ENCODE measurements at regions not wholly inside any gene's neighbourhood (a gene's known extent, or its start where the extent isn't known, plus 50 kb on each side); places are given as distances from the start of the nearest gene placed in this dataset.

DNA sequence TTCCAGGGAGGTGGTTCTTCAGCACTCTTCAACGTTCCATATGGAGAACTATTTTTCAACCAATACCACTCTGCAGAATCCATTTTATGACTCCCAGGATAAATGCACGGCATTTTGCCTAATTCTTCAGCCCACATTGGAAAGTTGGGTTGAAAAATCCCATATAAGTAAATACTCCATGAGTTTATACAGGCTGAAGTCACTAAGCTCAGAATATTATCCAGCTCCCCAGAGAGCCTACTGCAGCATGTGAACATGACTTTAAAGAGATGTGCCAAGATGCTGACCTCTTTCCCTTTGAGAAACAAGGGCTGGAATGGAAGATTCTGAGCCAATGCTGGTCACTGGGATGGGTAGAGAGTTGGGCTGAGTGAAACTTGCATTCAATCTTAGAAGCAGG is 111.9 kb upstream of the SLIT3 start:
- Histone ChIP-seq H3K27me3 (replicated peaks; ENCODE audit: control insufficient read depth, insufficient read depth, low read length) (no peaks in the 10 kb centered on the region; the same call in 1 of the 2 replicates), H3K4me3 (replicated peaks; ENCODE audit: low read depth, low read length) (no peak overlapping the region), H3K36me3 (ENCODE audit: control insufficient read depth, insufficient read depth, low read length) (no peaks in the 10 kb centered on the region)
- DNase-seq (ENCODE audit: extremely low read depth, insufficient read length): no peak
- TF ChIP-seq CTCF (IDR thresholded peaks at IDR 0.05; ENCODE audit: insufficient read depth, low read length, poor library complexity, severe bottlenecking): no peak

GRCh38 chr5:169411786-169412430 is 111.0 kb upstream of the SLIT3 start:
- no peak for DNase-seq (ENCODE audit: extremely low read depth, insufficient read length)
- no peaks in the 10 kb centered on the region; the same call in 1 of the 2 replicates for H3K27me3 ChIP-seq (replicated peaks; ENCODE audit: control insufficient read depth, insufficient read depth, low read length)
- H3K36me3 ChIP-seq (ENCODE audit: control insufficient read depth, insufficient read depth, low read length): no peaks in the 10 kb centered on the region
- no peak overlapping the region for H3K4me3 ChIP-seq (replicated peaks; ENCODE audit: low read depth, low read length)
- TF ChIP-seq CTCF (IDR thresholded peaks at IDR 0.05; ENCODE audit: insufficient read depth, low read length, poor library complexity, severe bottlenecking): no peak

- no peak for DNase-seq (ENCODE audit: extremely low read depth, insufficient read length)
- Histone ChIP-seq H3K36me3 (ENCODE audit: control insufficient read depth, insufficient read depth, low read length) (no peaks in the 10 kb centered on the region), H3K27me3 (replicated peaks; ENCODE audit: control insufficient read depth, insufficient read depth, low read length) (no peaks in the 10 kb centered on the region; the same call in 1 of the 2 replicates), H3K4me3 (replicated peaks; ENCODE audit: low read depth, low read length) (no peak overlapping the region)
- no peak for TF ChIP-seq CTCF (IDR thresholded peaks at IDR 0.05; ENCODE audit: insufficient read depth, low read length, poor library complexity, severe bottlenecking)
Observed at GRCh38 chr5:169410996-169411783, 110.3 kb upstream of the SLIT3 start.

DNA sequence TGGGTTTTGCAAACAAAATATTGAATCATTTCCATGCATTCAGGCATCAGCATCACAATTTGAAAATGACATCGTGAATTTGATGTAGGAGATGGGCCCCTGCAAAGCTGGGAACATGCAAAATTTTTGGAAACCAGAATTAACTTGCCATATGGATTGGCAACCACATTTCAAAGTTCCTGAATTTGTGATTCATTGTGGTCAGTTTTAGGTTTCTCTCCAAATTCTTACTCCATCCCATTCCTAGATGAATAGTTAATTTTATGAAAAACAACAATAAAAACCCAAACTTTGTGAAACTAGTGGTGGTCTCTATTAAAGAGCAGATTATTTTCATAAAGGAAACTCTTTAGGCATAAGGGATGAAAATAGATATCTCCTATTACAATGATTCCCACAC is 107.8 kb upstream of the SLIT3 start:
- no peak for TF ChIP-seq CTCF (IDR thresholded peaks at IDR 0.05; ENCODE audit: insufficient read depth, low read length, poor library complexity, severe bottlenecking)
- H3K27me3 ChIP-seq (replicated peaks; ENCODE audit: control insufficient read depth, insufficient read depth, low read length): no peaks in the 10 kb centered on the region; the same call in 1 of the 2 replicates
- DNase-seq (ENCODE audit: extremely low read depth, insufficient read length): no peak
- H3K36me3 ChIP-seq (ENCODE audit: control insufficient read depth, insufficient read depth, low read length): no peaks in the 10 kb centered on the region
- H3K4me3 ChIP-seq (replicated peaks; ENCODE audit: low read depth, low read length): no peak overlapping the region

GRCh38 chr5:169408171-169408570 is 107.2 kb upstream of the SLIT3 start:
- DNase-seq (ENCODE audit: extremely low read depth, insufficient read length): no peak
- Histone ChIP-seq H3K27me3 (replicated peaks; ENCODE audit: control insufficient read depth, insufficient read depth, low read length) (no peaks in the 10 kb centered on the region; the same call in 1 of the 2 replicates), H3K36me3 (ENCODE audit: control insufficient read depth, insufficient read depth, low read length) (no peaks in the 10 kb centered on the region), H3K4me3 (replicated peaks; ENCODE audit: low read depth, low read length) (no peak overlapping the region)
- no peak for TF ChIP-seq CTCF (IDR thresholded peaks at IDR 0.05; ENCODE audit: insufficient read depth, low read length, poor library complexity, severe bottlenecking)

Data from GM06990 (cell line).